ENCODE measurements at regions not wholly inside any gene's neighbourhood (a gene's known extent, or its start where the extent isn't known, plus 50 kb on each side); places are given as distances from the start of the nearest gene placed in this dataset.
"Not testable (repeated sequence)": the region's sequence is repeated elsewhere in the genome, so short reads cannot be mapped to it uniquely, and the experiment has no call there.

- no peaks in the 10 kb centered on the region for H3K36me3 ChIP-seq (ENCODE audit: control insufficient read depth, insufficient read depth, low read length)
- H3K27me3 ChIP-seq (ENCODE audit: control insufficient read depth, insufficient read depth, low read length): no peaks in the 10 kb centered on the region
- DNase-seq (ENCODE audit: low read depth): no peak
- ChIA-PET CTCF (no interaction called here), POLR2A (no interaction called here)
- no peak for TF ChIP-seq CTCF (IDR thresholded peaks at IDR 0.05; ENCODE audit: insufficient read depth, low read depth, low read length)
- no peak overlapping the region for H3K4me3 ChIP-seq (ENCODE audit: low read depth, low read length)
Measured at GRCh38 chr5:3098821-3099220, 347.3 kb upstream of the IRX2 start.

GRCh38 chr5:3092664-3093063 lies 341.2 kb upstream of the IRX2 start:
- no peaks in the 10 kb centered on the region for H3K36me3 ChIP-seq (ENCODE audit: control insufficient read depth, insufficient read depth, low read length)
- DNase-seq (ENCODE audit: low read depth): no peak
- ChIA-PET POLR2A (no interaction called here), CTCF (no interaction called here)
- H3K4me3 ChIP-seq (ENCODE audit: low read depth, low read length): no peak overlapping the region
- TF ChIP-seq CTCF (IDR thresholded peaks at IDR 0.05; ENCODE audit: insufficient read depth, low read depth, low read length): no peak
- no peaks in the 10 kb centered on the region for H3K27me3 ChIP-seq (ENCODE audit: control insufficient read depth, insufficient read depth, low read length)

GRCh38 chr5:3092211-3092610 lies 340.7 kb upstream of the IRX2 start:
- TF ChIP-seq CTCF (IDR thresholded peaks at IDR 0.05; ENCODE audit: insufficient read depth, low read depth, low read length): no peak
- no peak for DNase-seq (ENCODE audit: low read depth)
- Histone ChIP-seq H3K36me3 (ENCODE audit: control insufficient read depth, insufficient read depth, low read length) (no peaks in the 10 kb centered on the region), H3K4me3 (ENCODE audit: low read depth, low read length) (no peak overlapping the region), H3K27me3 (ENCODE audit: control insufficient read depth, insufficient read depth, low read length) (no peaks in the 10 kb centered on the region)
- CTCF ChIA-PET: no interaction called here
- POLR2A ChIA-PET: no interaction called here

GRCh38 chr5:3091040-3091774 lies 339.7 kb upstream of the IRX2 start:
- ChIA-PET CTCF (no interaction called here), POLR2A (no interaction called here)
- Histone ChIP-seq H3K27me3 (ENCODE audit: control insufficient read depth, insufficient read depth, low read length) (no peaks in the 10 kb centered on the region), H3K36me3 (ENCODE audit: control insufficient read depth, insufficient read depth, low read length) (no peaks in the 10 kb centered on the region), H3K4me3 (ENCODE audit: low read depth, low read length) (no peak overlapping the region)
- DNase-seq (ENCODE audit: low read depth): no peak
- TF ChIP-seq CTCF (IDR thresholded peaks at IDR 0.05; ENCODE audit: insufficient read depth, low read depth, low read length): no peak

GRCh38 chr5:3090305-3090704 lies 338.8 kb upstream of the IRX2 start:
- H3K36me3 ChIP-seq (ENCODE audit: control insufficient read depth, insufficient read depth, low read length); DNase-seq (ENCODE audit: low read depth); CTCF ChIA-PET; H3K27me3 ChIP-seq (ENCODE audit: control insufficient read depth, insufficient read depth, low read length); H3K4me3 ChIP-seq (ENCODE audit: low read depth, low read length); POLR2A ChIA-PET: not testable (repeated sequence)

GRCh38 chr5:3080366-3080765 lies 328.9 kb upstream of the IRX2 start:
- no peak overlapping the region for H3K4me3 ChIP-seq (ENCODE audit: low read depth, low read length)
- H3K27me3 ChIP-seq (ENCODE audit: control insufficient read depth, insufficient read depth, low read length): no peaks in the 10 kb centered on the region
- no peak for DNase-seq (ENCODE audit: low read depth)
- no peaks in the 10 kb centered on the region for H3K36me3 ChIP-seq (ENCODE audit: control insufficient read depth, insufficient read depth, low read length)
- CTCF ChIA-PET: no interaction called here
- TF ChIP-seq CTCF (IDR thresholded peaks at IDR 0.05; ENCODE audit: insufficient read depth, low read depth, low read length): no peak
- POLR2A ChIA-PET: no interaction called here
